ENCODE measurements at regions not wholly inside any gene's neighbourhood (a gene's known extent, or its start where the extent isn't known, plus 50 kb on each side); places are given as distances from the start of the nearest gene placed in this dataset.

DNA sequence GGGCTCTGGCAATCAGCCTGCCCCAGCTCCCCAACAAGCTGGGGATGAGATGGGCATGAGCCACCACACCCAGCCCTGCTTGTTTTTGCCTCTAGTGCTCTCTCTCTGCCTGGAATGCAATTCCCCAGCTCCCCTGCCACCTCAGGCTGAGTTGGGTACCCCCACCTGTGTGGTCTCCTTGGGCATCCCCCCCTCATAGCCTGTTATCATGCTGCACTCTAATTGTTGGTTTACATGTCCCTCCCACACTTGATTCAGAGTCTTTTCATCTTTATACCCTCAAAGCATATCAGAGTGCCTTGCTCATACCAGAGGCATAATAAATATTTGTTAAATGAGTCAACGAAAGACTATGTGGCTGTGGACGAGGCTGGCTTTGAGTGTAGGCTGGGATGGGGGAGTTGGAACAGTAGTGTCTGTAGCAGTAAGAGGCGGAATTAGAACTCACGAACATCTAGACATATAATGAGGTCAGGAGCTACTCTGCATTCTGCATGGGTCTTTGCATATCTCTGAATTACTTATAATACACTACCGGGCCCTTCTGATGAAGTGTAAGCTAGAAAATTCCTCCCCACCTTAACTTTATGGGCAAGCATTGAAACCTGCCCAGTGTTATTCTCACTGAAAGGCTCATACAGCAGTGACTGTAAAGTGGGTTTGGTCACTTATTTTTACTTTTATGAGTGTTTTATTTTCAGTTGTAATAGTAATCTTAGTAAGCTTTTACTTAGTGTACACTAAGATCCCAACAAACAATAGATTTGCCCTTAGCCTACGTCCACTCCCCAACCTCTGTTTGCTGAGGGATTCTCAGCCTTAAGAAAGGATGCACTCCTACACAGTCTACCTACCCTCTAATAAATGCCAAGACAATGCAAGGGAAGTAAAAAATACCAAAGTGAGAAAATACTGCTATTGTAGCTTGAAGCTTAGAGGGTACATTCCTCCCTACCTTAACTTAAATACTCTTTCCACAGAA lies 58.7 kb downstream of the EDN1 start:
- peaks cover 2% of the 10 kb centered on the region for H3K4me1 ChIP-seq (ENCODE audit: control insufficient read depth, extremely low read depth, insufficient read depth, low read length)
- H3K9ac ChIP-seq (ENCODE audit: insufficient read depth, low read length): no peak overlapping the region
- H3K27ac ChIP-seq (ENCODE audit: insufficient read depth, low read length): no peak overlapping the region
- H3K27me3 ChIP-seq (ENCODE audit: control insufficient read depth, insufficient read depth, low read length): no peaks in the 10 kb centered on the region
- H3K36me3 ChIP-seq (ENCODE audit: control insufficient read depth, insufficient read depth, low read length): no peaks in the 10 kb centered on the region
- peak; percentile 33 to 92 for DNase-seq (ENCODE audit: low read depth in 2 of 2)
- no peak overlapping the region for H2AFZ ChIP-seq (ENCODE audit: low read length)
- H3K4me3 ChIP-seq (replicated peaks in 1 of 4; ENCODE audit: control extremely low read depth in 1 of 4, insufficient read depth in 1 of 4, low read depth in 3 of 4, low read length in 4 of 4): no peak overlapping the region
- H3K9me3 ChIP-seq (ENCODE audit: control insufficient read depth, insufficient read depth, low read depth, low read length): no peaks in the 10 kb centered on the region
- no peaks in the 10 kb centered on the region for H3K79me2 ChIP-seq (ENCODE audit: control insufficient read depth, insufficient read depth, low read length)
- H4K20me1 ChIP-seq (ENCODE audit: control insufficient read depth, extremely low read depth, insufficient read depth, low read length): no peaks in the 10 kb centered on the region
- no peak overlapping the region for H3K4me2 ChIP-seq (ENCODE audit: extremely low read depth, insufficient read depth, low read length)
- TF ChIP-seq EZH2 (IDR thresholded peaks at IDR 0.05; ENCODE audit: low read length, missing control alignments): no peak
- TF ChIP-seq, protein P1, sequence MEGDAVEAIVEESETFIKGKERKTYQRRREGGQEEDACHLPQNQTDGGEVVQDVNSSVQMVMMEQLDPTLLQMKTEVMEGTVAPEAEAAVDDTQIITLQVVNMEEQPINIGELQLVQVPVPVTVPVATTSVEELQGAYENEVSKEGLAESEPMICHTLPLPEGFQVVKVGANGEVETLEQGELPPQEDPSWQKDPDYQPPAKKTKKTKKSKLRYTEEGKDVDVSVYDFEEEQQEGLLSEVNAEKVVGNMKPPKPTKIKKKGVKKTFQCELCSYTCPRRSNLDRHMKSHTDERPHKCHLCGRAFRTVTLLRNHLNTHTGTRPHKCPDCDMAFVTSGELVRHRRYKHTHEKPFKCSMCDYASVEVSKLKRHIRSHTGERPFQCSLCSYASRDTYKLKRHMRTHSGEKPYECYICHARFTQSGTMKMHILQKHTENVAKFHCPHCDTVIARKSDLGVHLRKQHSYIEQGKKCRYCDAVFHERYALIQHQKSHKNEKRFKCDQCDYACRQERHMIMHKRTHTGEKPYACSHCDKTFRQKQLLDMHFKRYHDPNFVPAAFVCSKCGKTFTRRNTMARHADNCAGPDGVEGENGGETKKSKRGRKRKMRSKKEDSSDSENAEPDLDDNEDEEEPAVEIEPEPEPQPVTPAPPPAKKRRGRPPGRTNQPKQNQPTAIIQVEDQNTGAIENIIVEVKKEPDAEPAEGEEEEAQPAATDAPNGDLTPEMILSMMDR (conservative IDR thresholded peaks at IDR 0.05 in 1 of 2, IDR thresholded peaks at IDR 0.05 in 1 of 2; ENCODE audit: low read depth in 1 of 2, low read length in 2 of 2): no peak

GRCh38 chr6:12350644-12351170 lies 60.5 kb downstream of the EDN1 start:
- H3K27ac ChIP-seq (ENCODE audit: insufficient read depth, low read length): no peak overlapping the region
- H3K4me2 ChIP-seq (ENCODE audit: extremely low read depth, insufficient read depth, low read length): no peak overlapping the region
- no peaks in the 10 kb centered on the region for H3K9me3 ChIP-seq (ENCODE audit: control insufficient read depth, insufficient read depth, low read depth, low read length)
- H3K79me2 ChIP-seq (ENCODE audit: control insufficient read depth, insufficient read depth, low read length): no peaks in the 10 kb centered on the region
- no peaks in the 10 kb centered on the region for H3K36me3 ChIP-seq (ENCODE audit: control insufficient read depth, insufficient read depth, low read length)
- H3K27me3 ChIP-seq (ENCODE audit: control insufficient read depth, insufficient read depth, low read length): no peaks in the 10 kb centered on the region
- no peaks in the 10 kb centered on the region for H4K20me1 ChIP-seq (ENCODE audit: control insufficient read depth, extremely low read depth, insufficient read depth, low read length)
- no peak overlapping the region for H3K4me3 ChIP-seq (replicated peaks in 1 of 4; ENCODE audit: control extremely low read depth in 1 of 4, insufficient read depth in 1 of 4, low read depth in 3 of 4, low read length in 4 of 4)
- H2AFZ ChIP-seq (ENCODE audit: low read length): no peak overlapping the region
- no peak for DNase-seq (ENCODE audit: low read depth in 2 of 2)
- TF ChIP-seq, protein P1 (conservative IDR thresholded peaks at IDR 0.05 in 1 of 2, IDR thresholded peaks at IDR 0.05 in 1 of 2; ENCODE audit: low read depth in 1 of 2, low read length in 2 of 2): no peak
- TF ChIP-seq EZH2 (IDR thresholded peaks at IDR 0.05; ENCODE audit: low read length, missing control alignments): no peak
- H3K9ac ChIP-seq (ENCODE audit: insufficient read depth, low read length): no peak overlapping the region
- peaks cover 2% of the 10 kb centered on the region for H3K4me1 ChIP-seq (ENCODE audit: control insufficient read depth, extremely low read depth, insufficient read depth, low read length)

DNA sequence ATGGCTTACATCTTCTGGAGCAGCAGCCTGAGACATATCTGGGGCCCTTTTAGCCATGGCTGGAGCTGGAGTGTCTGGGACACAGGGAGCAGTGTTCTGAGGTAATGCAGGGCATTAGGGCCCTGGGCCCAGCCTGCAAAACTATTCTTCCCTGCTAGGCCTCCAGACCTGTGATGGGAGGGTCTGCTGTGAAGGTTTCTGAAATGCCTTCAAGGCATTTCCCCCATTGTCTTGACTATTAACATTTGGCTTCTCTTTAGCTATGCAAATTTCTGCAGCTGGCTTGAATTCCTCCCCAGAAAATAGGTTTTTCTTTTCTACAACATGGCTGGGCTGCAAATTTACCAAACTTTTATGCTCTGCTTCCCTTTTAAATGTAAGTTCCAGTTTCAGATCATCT lies 61.5 kb downstream of the EDN1 start:
- no peaks in the 10 kb centered on the region for H3K9me3 ChIP-seq (ENCODE audit: control insufficient read depth, insufficient read depth, low read depth, low read length)
- peaks cover 2% of the 10 kb centered on the region for H3K4me1 ChIP-seq (ENCODE audit: control insufficient read depth, extremely low read depth, insufficient read depth, low read length)
- H3K4me3 ChIP-seq (replicated peaks in 1 of 4; ENCODE audit: control extremely low read depth in 1 of 4, insufficient read depth in 1 of 4, low read depth in 3 of 4, low read length in 4 of 4): no peak overlapping the region
- no peak for DNase-seq (ENCODE audit: low read depth in 2 of 2)
- H4K20me1 ChIP-seq (ENCODE audit: control insufficient read depth, extremely low read depth, insufficient read depth, low read length): no peaks in the 10 kb centered on the region
- no peak overlapping the region for H3K4me2 ChIP-seq (ENCODE audit: extremely low read depth, insufficient read depth, low read length)
- no peaks in the 10 kb centered on the region for H3K79me2 ChIP-seq (ENCODE audit: control insufficient read depth, insufficient read depth, low read length)
- no peaks in the 10 kb centered on the region for H3K36me3 ChIP-seq (ENCODE audit: control insufficient read depth, insufficient read depth, low read length)
- no peak overlapping the region for H2AFZ ChIP-seq (ENCODE audit: low read length)
- H3K27me3 ChIP-seq (ENCODE audit: control insufficient read depth, insufficient read depth, low read length): no peaks in the 10 kb centered on the region
- H3K9ac ChIP-seq (ENCODE audit: insufficient read depth, low read length): no peak overlapping the region
- H3K27ac ChIP-seq (ENCODE audit: insufficient read depth, low read length): no peak overlapping the region
- TF ChIP-seq, protein P1 (conservative IDR thresholded peaks at IDR 0.05 in 1 of 2, IDR thresholded peaks at IDR 0.05 in 1 of 2; ENCODE audit: low read depth in 1 of 2, low read length in 2 of 2): no peak
- TF ChIP-seq EZH2 (IDR thresholded peaks at IDR 0.05; ENCODE audit: low read length, missing control alignments): no peak

Measured in fibroblast of lung (primary cell).